Tibial nerve (tissue), 4 donors: ENCODE measurements at regions not wholly inside any gene's neighbourhood (a gene's known extent, or its start where the extent isn't known, plus 50 kb on each side); places are given as distances from the start of the nearest gene placed in this dataset.

Experiments
- DNase-seq, 2 donors: peaks; one replicate each; pipeline ENCODE4 v3.0.0-alpha.2; 2019; ENCODE audit warnings: low spot score in 2 of 2
- H3K27ac ChIP-seq, 4 donors: fragments of 200-600 bp; sonication (generic) in 3 of 4; one replicate each; pipeline ENCODE4 v1.5.1; 2017 to 2019; ENCODE audit warnings: mild to moderate bottlenecking in 1 of 4
- H3K27me3 ChIP-seq, 2 donors: fragments of 200-600 bp; sonication (generic) in 1 of 2; one replicate each; pipeline versions ENCODE4 v1.5.1 to v1.6.0; 2017 to 2019
- H3K36me3 ChIP-seq, 3 donors: fragments of 200-600 bp; sonication (generic); one replicate each; pipeline ENCODE4 v1.5.1; 2018 to 2019
- H3K4me1 ChIP-seq, 4 donors: fragments of 200-600 bp; sonication (generic) in 3 of 4; one replicate each; pipeline ENCODE4 v1.5.1; 2017 to 2019
- H3K4me3 ChIP-seq, 4 donors: fragments of 200-600 bp; sonication (generic) in 3 of 4; one replicate each; pipeline ENCODE4 v1.5.1; 2017 to 2019; ENCODE audit warnings: mild to moderate bottlenecking in 1 of 4, moderate library complexity in 1 of 4
- H3K9me3 ChIP-seq, 4 donors: fragments of 200-600 bp; sonication (generic) in 3 of 4; one replicate each; pipeline ENCODE4 v1.5.1; 2017 to 2019
- EP300 ChIP-seq, 2 donors: sonication (generic); formaldehyde crosslinking; IDR thresholded peaks; one replicate each; pipeline ENCODE4 v1.6.1; 2017; ENCODE audit warnings: antibody characterized with exemption in 2 of 2, mild to moderate bottlenecking in 1 of 2
- POLR2A ChIP-seq, 2 donors: fragments of 450-650 bp; IDR thresholded peaks; one replicate each; pipeline ENCODE4 v1.6.1; 2017; ENCODE audit warnings: antibody characterized with exemption in 2 of 2, mild to moderate bottlenecking in 2 of 2, moderate library complexity in 2 of 2
- WGBS, 2 donors: methylation state at CpG; one replicate each; pipeline ENCODE4 v1.1.5; 2018; 5-methylcytosine and 5-hydroxymethylcytosine counted together
- TF ChIP-seq, protein P1 (sequence below), 5 experiments: fragments of 200-600 bp in 3 of 5; fragments of 450-650 bp in 2 of 5; sonication (generic) in 3 of 5; IDR thresholded peaks; one replicate each; pipeline ENCODE4 v1.5.1; 2016 to 2019; ENCODE audit warnings: antibody characterized with exemption in 5 of 5, mild to moderate bottlenecking in 3 of 5, moderate library complexity in 2 of 5

DNA sequence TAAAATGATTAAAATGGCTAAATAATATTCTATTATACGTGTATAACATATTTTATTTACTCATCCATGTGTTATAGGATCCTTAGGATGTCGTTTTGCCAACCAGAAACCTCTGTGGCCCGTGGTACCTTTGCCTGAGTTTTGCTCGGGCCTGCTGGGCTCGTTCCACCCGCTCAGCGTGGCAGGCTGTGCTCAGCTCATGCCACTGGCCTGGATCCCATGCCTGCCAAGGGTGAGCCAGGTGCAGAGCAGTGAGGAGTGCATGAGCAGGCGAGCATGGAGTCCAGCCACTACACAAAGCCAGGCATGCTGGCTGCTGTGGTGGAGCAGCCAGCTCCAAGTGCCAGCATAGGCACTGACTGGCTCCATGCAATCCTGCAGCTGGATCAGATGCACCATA is 417.2 kb downstream of the TTLL7 start:
- no peak for DNase-seq

DNA sequence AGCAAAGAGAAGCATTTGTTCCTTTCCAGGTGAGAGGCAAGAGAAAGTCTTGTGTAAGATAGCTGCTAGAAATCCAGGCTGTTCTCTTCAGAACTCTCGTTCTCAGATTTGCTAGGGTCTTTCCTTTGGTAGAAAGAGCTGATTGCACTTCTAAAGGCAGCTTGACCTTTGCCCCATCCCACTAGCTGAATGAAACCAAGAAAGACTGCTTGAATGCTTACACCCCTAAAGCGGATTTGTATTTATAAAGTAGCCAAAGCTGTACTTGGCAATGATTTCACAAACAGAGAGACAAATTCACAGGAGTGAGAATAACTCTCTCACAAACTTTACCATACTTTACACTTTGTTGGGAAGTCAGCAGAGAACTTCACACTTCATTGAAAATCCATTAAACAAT is 424.1 kb downstream of the TTLL7 start:
- Histone ChIP-seq H3K9me3 (no peaks in the 10 kb centered on the region), H3K36me3 (no peaks in the 10 kb centered on the region), H3K27ac (no peak overlapping the region), H3K4me1 (no peaks in the 10 kb centered on the region), H3K27me3 (no peaks in the 10 kb centered on the region), H3K4me3 (no peak overlapping the region)
- WGBS, 2 donors = 66 to 67% methylated on average over 2 of the region's 2 CpGs
- DNase-seq = no peak
- TF ChIP-seq, protein P1, sequence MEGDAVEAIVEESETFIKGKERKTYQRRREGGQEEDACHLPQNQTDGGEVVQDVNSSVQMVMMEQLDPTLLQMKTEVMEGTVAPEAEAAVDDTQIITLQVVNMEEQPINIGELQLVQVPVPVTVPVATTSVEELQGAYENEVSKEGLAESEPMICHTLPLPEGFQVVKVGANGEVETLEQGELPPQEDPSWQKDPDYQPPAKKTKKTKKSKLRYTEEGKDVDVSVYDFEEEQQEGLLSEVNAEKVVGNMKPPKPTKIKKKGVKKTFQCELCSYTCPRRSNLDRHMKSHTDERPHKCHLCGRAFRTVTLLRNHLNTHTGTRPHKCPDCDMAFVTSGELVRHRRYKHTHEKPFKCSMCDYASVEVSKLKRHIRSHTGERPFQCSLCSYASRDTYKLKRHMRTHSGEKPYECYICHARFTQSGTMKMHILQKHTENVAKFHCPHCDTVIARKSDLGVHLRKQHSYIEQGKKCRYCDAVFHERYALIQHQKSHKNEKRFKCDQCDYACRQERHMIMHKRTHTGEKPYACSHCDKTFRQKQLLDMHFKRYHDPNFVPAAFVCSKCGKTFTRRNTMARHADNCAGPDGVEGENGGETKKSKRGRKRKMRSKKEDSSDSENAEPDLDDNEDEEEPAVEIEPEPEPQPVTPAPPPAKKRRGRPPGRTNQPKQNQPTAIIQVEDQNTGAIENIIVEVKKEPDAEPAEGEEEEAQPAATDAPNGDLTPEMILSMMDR (IDR thresholded peaks at IDR 0.05) = no peak
- TF ChIP-seq POLR2A (IDR thresholded peaks at IDR 0.05) (no peak), EP300 (IDR thresholded peaks at IDR 0.05) (no peak)

More for the DNA sequence above, 417.2 kb downstream of the TTLL7 start:
- Histone ChIP-seq H3K4me1 (no peaks in the 10 kb centered on the region), H3K4me3 (no peak overlapping the region), H3K27ac (no peak overlapping the region), H3K27me3 (no peaks in the 10 kb centered on the region), H3K36me3 (no peaks in the 10 kb centered on the region), H3K9me3 (peaks cover 0 to 4% (median 0%) of the 10 kb centered on the region in 4 donors)
- 94 to 97% methylated on average over 8 of the region's 8 CpGs for WGBS, 2 donors
- TF ChIP-seq EP300 (IDR thresholded peaks at IDR 0.05) = no peak
- no peak for TF ChIP-seq POLR2A (IDR thresholded peaks at IDR 0.05)
- TF ChIP-seq, protein P1 (IDR thresholded peaks at IDR 0.05) = no peak

DNA sequence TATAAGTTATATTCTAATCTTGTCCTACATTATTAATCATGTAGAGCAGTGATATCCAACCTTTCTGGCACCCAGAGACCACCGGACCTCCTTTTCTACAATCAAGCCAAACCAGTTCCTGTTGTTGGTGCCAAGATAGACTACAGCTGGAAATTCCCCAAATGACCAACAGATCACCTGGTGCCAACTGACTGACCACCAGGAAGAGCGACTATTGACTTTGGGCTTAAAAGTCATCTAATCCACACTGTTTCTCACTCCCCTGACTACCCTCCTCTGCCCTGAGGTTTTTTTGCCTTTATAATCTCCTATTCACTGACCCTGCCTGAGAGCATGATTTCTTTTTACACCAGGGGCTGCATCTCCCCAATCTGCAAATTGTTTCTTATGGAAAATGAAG is 425.2 kb downstream of the TTLL7 start:
- TF ChIP-seq EP300 (IDR thresholded peaks at IDR 0.05) (no peak), POLR2A (IDR thresholded peaks at IDR 0.05) (no peak)
- TF ChIP-seq, protein P1 (IDR thresholded peaks at IDR 0.05) = no peak
- WGBS, 2 donors = 48 to 74% methylated on average over 2 of the region's 2 CpGs
- Histone ChIP-seq H3K9me3 (no peaks in the 10 kb centered on the region), H3K4me1 (no peaks in the 10 kb centered on the region), H3K4me3 (no peak overlapping the region), H3K27ac (no peak overlapping the region), H3K36me3 (no peaks in the 10 kb centered on the region), H3K27me3 (no peaks in the 10 kb centered on the region)
- DNase-seq = no peak

DNA sequence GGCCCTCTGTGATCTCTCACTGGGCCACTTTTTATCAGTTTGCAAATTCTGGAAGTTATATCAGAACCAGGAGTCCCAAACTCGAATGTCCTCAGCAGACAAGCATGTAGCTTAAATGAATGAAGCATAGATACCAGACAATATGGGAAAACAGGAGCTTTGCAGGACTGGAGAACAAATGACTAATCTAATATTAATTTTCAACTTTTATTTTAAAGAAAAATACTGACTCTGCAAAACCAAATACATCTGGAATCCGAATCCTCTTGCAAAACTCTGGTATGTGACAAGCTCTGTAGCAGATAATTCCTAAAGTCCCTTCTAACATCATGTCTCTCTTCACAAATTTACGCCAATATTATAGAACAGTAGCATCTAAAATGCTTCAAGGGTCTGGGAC is 427.4 kb downstream of the TTLL7 start:
- H3K4me3 ChIP-seq = no peak overlapping the region
- no peak for DNase-seq
- no peak overlapping the region for H3K27ac ChIP-seq
- 79 to 84% methylated on average over 3 of the region's 3 CpGs for WGBS, 2 donors
- no peaks in the 10 kb centered on the region for H3K4me1 ChIP-seq
- TF ChIP-seq POLR2A (IDR thresholded peaks at IDR 0.05) (no peak), EP300 (IDR thresholded peaks at IDR 0.05) (no peak)
- TF ChIP-seq, protein P1 (IDR thresholded peaks at IDR 0.05) = no peak
- H3K9me3 ChIP-seq = no peaks in the 10 kb centered on the region
- H3K36me3 ChIP-seq = no peaks in the 10 kb centered on the region
- H3K27me3 ChIP-seq = no peaks in the 10 kb centered on the region

DNA sequence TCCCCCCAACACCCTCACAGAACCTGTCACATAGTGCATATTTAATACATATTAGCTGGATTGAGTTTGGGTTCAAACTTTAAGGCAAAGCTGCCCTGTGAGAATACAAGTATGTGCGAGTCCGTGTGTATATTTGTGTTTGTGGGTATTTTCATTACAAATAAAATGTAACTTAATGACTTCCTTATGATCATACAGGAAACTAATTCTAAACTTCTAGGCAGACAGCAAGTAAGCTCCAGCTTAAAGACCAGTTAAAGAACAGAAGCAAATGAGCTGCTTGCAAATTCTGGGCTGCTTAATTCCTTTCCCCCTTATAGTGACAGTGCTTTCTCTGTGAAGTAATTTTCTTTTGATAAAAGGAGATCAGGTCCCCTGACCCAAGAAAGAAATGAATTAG is 437.6 kb downstream of the TTLL7 start:
- Histone ChIP-seq H3K27ac (no peak overlapping the region), H3K9me3 (no peaks in the 10 kb centered on the region), H3K4me1 (peaks cover 0 to under 1% (median 0%) of the 10 kb centered on the region in 4 donors), H3K36me3 (no peaks in the 10 kb centered on the region), H3K4me3 (no peak overlapping the region), H3K27me3 (no peaks in the 10 kb centered on the region)
- DNase-seq = no peak
- TF ChIP-seq POLR2A (IDR thresholded peaks at IDR 0.05) (no peak), EP300 (IDR thresholded peaks at IDR 0.05) (no peak)
- TF ChIP-seq, protein P1 (IDR thresholded peaks at IDR 0.05) = no peak
- WGBS, 2 donors = 64 to 72% methylated on average over 2 of the region's 2 CpGs
